Trophoblast cell (in vitro differentiated cells and primary cell): ENCODE measurements at regions not wholly inside any gene's neighbourhood (a gene's known extent, or its start where the extent isn't known, plus 50 kb on each side); places are given as distances from the start of the nearest gene placed in this dataset.

ENCODE experiments used
- DNase-seq, 2 donors: peaks; one replicate each; pipeline ENCODE4 v3.0.0-alpha.2; 2016
- H2AFZ ChIP-seq: 2 replicates; pipeline ENCODE4 v1.6.1; 2013; ENCODE audit warnings: low read length, moderate library complexity, mild to moderate bottlenecking; ENCODE audit not compliant: insufficient read depth, poor library complexity
- H2AK5ac ChIP-seq: 2 replicates; pipeline ENCODE4 v1.6.1; 2013; ENCODE audit warnings: mild to moderate bottlenecking, low read length
- H2BK120ac ChIP-seq: 2 replicates; pipeline ENCODE4 v1.6.1; 2013; ENCODE audit warnings: low read length, mild to moderate bottlenecking, moderate library complexity; ENCODE audit not compliant: insufficient read depth, poor library complexity
- H2BK12ac ChIP-seq: 2 replicates; pipeline ENCODE4 v1.6.1; 2013; ENCODE audit warnings: mild to moderate bottlenecking, low read length, moderate library complexity
- H2BK5ac ChIP-seq: 2 replicates; pipeline ENCODE4 v1.6.1; 2013; ENCODE audit warnings: low read length, low read depth, moderate library complexity, mild to moderate bottlenecking; ENCODE audit not compliant: poor library complexity
- H3K14ac ChIP-seq: 2 replicates; pipeline ENCODE4 v1.6.1; 2013; ENCODE audit warnings: mild to moderate bottlenecking, low read length
- H3K18ac ChIP-seq: 2 replicates; pipeline ENCODE4 v1.6.1; 2013; ENCODE audit warnings: mild to moderate bottlenecking, low read length
- H3K23ac ChIP-seq: 2 replicates; pipeline ENCODE4 v1.6.1; 2013; ENCODE audit warnings: low read length
- H3K27ac ChIP-seq: 2 replicates; pipeline ENCODE4 v1.5.1; 2013; ENCODE audit warnings: low read depth, mild to moderate bottlenecking, inconsistent platforms, low read length, moderate library complexity
- H3K27me3 ChIP-seq: 2 replicates; pipeline ENCODE4 v1.6.1; 2013; ENCODE audit warnings: inconsistent platforms, mild to moderate bottlenecking, low read length, moderate library complexity; ENCODE audit not compliant: insufficient read depth
- H3K36me3 ChIP-seq, 2 experiments: 1 replicate in 1 of 2; 2 replicates in 1 of 2; pipeline ENCODE4 v1.6.1; 2013; ENCODE audit warnings: low read length in 2 of 2, mild to moderate bottlenecking in 2 of 2, moderate library complexity in 1 of 2; ENCODE audit not compliant: insufficient read depth in 2 of 2, control insufficient read depth in 1 of 2
- H3K4ac ChIP-seq: 2 replicates; pipeline ENCODE4 v1.6.1; 2013; ENCODE audit warnings: low read depth, mild to moderate bottlenecking, low read length, moderate library complexity
- H3K4me1 ChIP-seq, 2 experiments: 1 replicate in 1 of 2; 2 replicates in 1 of 2; pipeline ENCODE4 v1.6.1; 2013; ENCODE audit warnings: low read length in 2 of 2, mild to moderate bottlenecking in 2 of 2, moderate library complexity in 1 of 2; ENCODE audit not compliant: insufficient read depth in 2 of 2, control insufficient read depth in 1 of 2
- H3K4me2 ChIP-seq: 2 replicates; pipeline ENCODE4 v1.6.1; 2013; ENCODE audit warnings: inconsistent platforms, mild to moderate bottlenecking, low read length, moderate library complexity
- H3K4me3 ChIP-seq: 2 replicates; pipeline ENCODE4 v1.5.1; 2013; ENCODE audit warnings: mild to moderate bottlenecking, low read depth, low read length, inconsistent platforms
- H3K79me1 ChIP-seq: one replicate; pipeline ENCODE4 v1.6.1; 2013; ENCODE audit warnings: low read length
- H3K79me2 ChIP-seq: 2 replicates; pipeline ENCODE4 v1.6.1; 2013; ENCODE audit warnings: low read length, mild to moderate bottlenecking; ENCODE audit not compliant: control insufficient read depth, insufficient read depth, poor library complexity
- H3K9ac ChIP-seq: 2 replicates; pipeline ENCODE4 v1.6.1; 2013; ENCODE audit warnings: mild to moderate bottlenecking, low read length
- H3K9me3 ChIP-seq: 2 replicates; pipeline ENCODE4 v1.6.1; 2013; ENCODE audit warnings: low read depth, mild to moderate bottlenecking, control low read depth, inconsistent platforms, low read length; ENCODE audit not compliant: insufficient read depth
- H4K12ac ChIP-seq: 2 replicates; pipeline ENCODE4 v1.6.1; 2013; ENCODE audit warnings: low read depth, mild to moderate bottlenecking, low read length, moderate library complexity
- H4K8ac ChIP-seq: 2 replicates; pipeline ENCODE4 v1.6.1; 2013; ENCODE audit warnings: low read depth, mild to moderate bottlenecking, low read length, moderate library complexity
- H4K91ac ChIP-seq: one replicate; pipeline ENCODE4 v1.6.1; 2013; ENCODE audit warnings: low read depth, mild to moderate bottlenecking, low read length, moderate library complexity
- WGBS: extraction: QIAGEN DNeasy Blood & Tissue Kit; methylation state at CpG from one replicate; pipeline ENCODE4 v1.1.7; 2013; ENCODE audit warnings: missing lambda C conversion rate; ENCODE audit not compliant: insufficient read length, insufficient coverage; ENCODE audit errors: extremely low coverage; 5-methylcytosine and 5-hydroxymethylcytosine counted together

DNA sequence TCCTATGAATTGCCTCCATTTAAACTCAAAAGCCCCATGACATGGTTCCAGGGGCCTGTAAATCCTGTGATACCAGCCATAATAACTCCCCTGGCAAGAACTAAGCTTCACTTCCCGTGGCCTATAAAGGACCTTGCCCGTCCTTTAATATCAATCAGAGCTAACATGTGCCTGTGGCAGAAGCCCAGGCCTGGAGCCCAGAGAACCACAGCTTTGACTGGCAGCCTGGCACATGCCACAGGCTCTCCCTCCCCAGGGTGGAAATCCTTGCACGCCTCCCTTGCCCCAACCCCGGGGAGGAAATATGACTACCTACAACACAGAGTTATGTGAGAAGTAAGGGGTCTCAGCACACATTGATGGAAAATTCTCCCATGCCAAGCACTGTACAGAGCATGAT, 287.4 kb downstream of the RAB28 start:
- Histone ChIP-seq H4K8ac (no peak overlapping the region), H3K9me3 (no peaks in the 10 kb centered on the region), H2AK5ac (no peak overlapping the region), H2BK12ac (no peak overlapping the region), H3K27me3 (no peaks in the 10 kb centered on the region), H3K4me1 (no peaks in the 10 kb centered on the region), H3K23ac (no peak overlapping the region), H3K4me2 (no peak overlapping the region), H3K27ac (no peak overlapping the region), H4K12ac (no peak overlapping the region), H4K91ac (no peak overlapping the region), H3K4me3 (no peak overlapping the region), H2BK120ac (no peak overlapping the region), H2BK5ac (no peak overlapping the region), H3K36me3 (no peaks in the 10 kb centered on the region), H3K18ac (no peak overlapping the region), H3K79me1 (no peaks in the 10 kb centered on the region), H3K79me2 (no peaks in the 10 kb centered on the region), H3K4ac (no peak overlapping the region), H3K9ac (no peak overlapping the region), H3K14ac (no peak overlapping the region), H2AFZ (no peak overlapping the region)
- DNase-seq, result no peak
- no CpG with 5 or more reads among the region's 4 CpGs for WGBS

DNA sequence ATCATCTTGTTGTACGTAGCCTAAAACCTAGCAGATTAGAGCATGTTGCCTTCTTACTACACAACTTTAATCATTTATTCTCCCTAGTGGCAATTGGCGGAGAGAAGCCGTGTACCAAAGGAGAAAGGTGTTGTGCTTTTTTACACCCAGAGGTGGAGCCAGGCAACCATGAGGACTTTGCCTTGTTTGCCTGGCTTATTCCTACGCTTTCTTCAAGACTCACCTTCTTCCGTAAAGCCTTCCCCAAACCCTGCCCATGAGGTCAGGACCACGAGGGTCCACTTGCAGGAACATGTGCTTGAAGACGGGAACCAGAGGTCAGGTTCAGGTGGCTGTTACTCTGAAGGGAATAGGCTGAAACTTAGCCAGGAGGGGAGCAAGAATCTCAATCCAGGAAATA, 290.5 kb downstream of the RAB28 start:
- no peak for DNase-seq
- H4K91ac ChIP-seq, result no peak overlapping the region
- H3K18ac ChIP-seq, result no peak overlapping the region
- no peak overlapping the region for H4K8ac ChIP-seq
- H3K4ac ChIP-seq, result no peak overlapping the region
- no peaks in the 10 kb centered on the region for H3K36me3 ChIP-seq
- no peaks in the 10 kb centered on the region for H3K27me3 ChIP-seq
- H3K4me3 ChIP-seq, result no peak overlapping the region
- H3K27ac ChIP-seq, result no peak overlapping the region
- no peak overlapping the region for H2BK120ac ChIP-seq
- H3K79me1 ChIP-seq, result no peaks in the 10 kb centered on the region
- no peaks in the 10 kb centered on the region for H3K4me1 ChIP-seq
- H3K79me2 ChIP-seq, result no peaks in the 10 kb centered on the region
- H3K23ac ChIP-seq, result no peak overlapping the region
- no peak overlapping the region for H2AK5ac ChIP-seq
- H2BK12ac ChIP-seq, result no peak overlapping the region
- no peak overlapping the region for H3K9ac ChIP-seq
- no CpG with 5 or more reads among the region's 7 CpGs for WGBS
- no peak overlapping the region for H2AFZ ChIP-seq
- H2BK5ac ChIP-seq, result no peak overlapping the region
- no peak overlapping the region for H3K14ac ChIP-seq
- no peaks in the 10 kb centered on the region for H3K9me3 ChIP-seq
- no peak overlapping the region for H3K4me2 ChIP-seq
- H4K12ac ChIP-seq, result no peak overlapping the region

DNA sequence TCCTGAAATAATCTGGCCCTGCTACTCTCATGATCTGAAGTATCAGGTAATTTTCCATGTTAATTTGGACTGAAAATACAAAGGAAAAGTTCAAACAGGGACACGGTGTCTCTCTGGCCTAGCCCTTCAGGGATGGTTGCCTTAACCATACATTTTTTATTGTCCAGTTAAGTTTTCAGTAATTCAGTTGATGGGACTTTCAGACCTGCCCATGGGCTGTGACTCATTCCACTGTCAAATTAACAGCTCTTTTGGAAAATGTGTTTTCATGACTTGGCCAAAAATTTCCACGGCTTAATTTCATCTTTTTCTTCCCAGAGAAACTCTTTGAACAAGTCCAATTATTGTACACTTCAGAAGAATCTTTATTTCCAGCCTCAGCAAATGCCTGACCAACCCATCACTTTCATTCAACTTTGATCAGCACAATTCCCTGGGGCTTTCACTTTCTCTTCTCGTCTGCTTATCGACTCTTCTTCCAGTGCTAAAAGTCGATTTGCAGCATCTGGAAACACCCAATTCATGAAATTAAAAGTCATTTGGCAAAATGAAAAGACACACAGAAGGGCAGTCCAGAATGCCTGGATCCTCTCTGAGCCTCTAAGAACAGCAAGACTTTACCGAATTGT, 293.9 kb downstream of the RAB28 start:
- Histone ChIP-seq H3K18ac (no peak overlapping the region), H3K79me2 (no peaks in the 10 kb centered on the region), H3K23ac (no peak overlapping the region), H3K79me1 (no peaks in the 10 kb centered on the region), H3K4me2 (no peak overlapping the region), H2BK120ac (no peak overlapping the region), H2AK5ac (no peak overlapping the region), H2AFZ (no peak overlapping the region), H3K36me3 (no peaks in the 10 kb centered on the region), H2BK12ac (no peak overlapping the region), H3K4ac (no peak overlapping the region), H2BK5ac (no peak overlapping the region), H4K8ac (no peak overlapping the region), H3K27ac (no peak overlapping the region), H3K14ac (no peak overlapping the region), H3K9ac (no peak overlapping the region), H3K9me3 (no peaks in the 10 kb centered on the region), H4K12ac (no peak overlapping the region), H3K27me3 (no peaks in the 10 kb centered on the region), H4K91ac (no peak overlapping the region), H3K4me3 (no peak overlapping the region), H3K4me1 (no peaks in the 10 kb centered on the region)
- no peak for DNase-seq
- WGBS, result no CpG with 5 or more reads among the region's 6 CpGs

DNA sequence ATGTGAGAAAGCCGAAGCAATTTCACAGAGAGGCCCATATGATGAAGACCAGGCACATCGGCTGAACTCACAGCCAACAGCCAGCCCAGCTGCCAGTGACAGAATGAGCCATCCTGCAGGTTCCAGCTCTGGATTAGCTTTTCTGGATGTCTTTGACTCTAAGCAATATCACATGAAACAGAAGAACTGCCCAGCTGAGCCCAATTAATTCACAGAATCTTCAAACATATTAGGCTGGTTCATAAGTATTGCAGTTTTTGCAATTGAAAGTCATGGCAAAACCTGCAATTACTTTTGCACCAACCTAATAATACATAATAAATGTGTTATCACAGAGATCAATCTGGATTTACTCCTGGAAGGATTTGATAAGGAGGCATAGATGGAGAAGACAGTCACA, 299.9 kb downstream of the RAB28 start:
- Histone ChIP-seq H3K4me2 (no peak overlapping the region), H3K79me1 (no peaks in the 10 kb centered on the region), H4K8ac (no peak overlapping the region), H3K27ac (no peak overlapping the region), H3K9me3 (no peaks in the 10 kb centered on the region), H4K91ac (no peak overlapping the region), H3K18ac (no peak overlapping the region), H2AK5ac (no peak overlapping the region), H3K27me3 (no peaks in the 10 kb centered on the region), H3K4ac (no peak overlapping the region), H3K23ac (no peak overlapping the region), H2BK12ac (no peak overlapping the region), H3K4me1 (no peaks in the 10 kb centered on the region), H3K36me3 (no peaks in the 10 kb centered on the region), H2BK120ac (no peak overlapping the region), H3K79me2 (no peaks in the 10 kb centered on the region), H4K12ac (no peak overlapping the region), H3K4me3 (no peak overlapping the region), H3K14ac (no peak overlapping the region), H2AFZ (no peak overlapping the region), H2BK5ac (no peak overlapping the region), H3K9ac (no peak overlapping the region)
- no peak for DNase-seq
- WGBS, result no CpG with 5 or more reads among the region's 2 CpGs
